GM18951 (cell line): ENCODE measurements at regions not wholly inside any gene's neighbourhood (a gene's known extent, or its start where the extent isn't known, plus 50 kb on each side); places are given as distances from the start of the nearest gene placed in this dataset.

Experiments used
- POLR2A ChIP-seq: IDR thresholded peaks from 4 replicates; pipeline ENCODE4 v1.6.1; 2011; ENCODE audit warnings: mild to moderate bottlenecking; ENCODE audit not compliant: insufficient read length, insufficient read depth; ENCODE audit errors: extremely low read depth
- in situ Hi-C: fragments of 300-500 bp; cut with MboI; formaldehyde crosslinking; loops from one replicate; pipeline ENCODE4 v1.12.0; 2022; ENCODE audit warnings: low sequenced_read_pairs, mixed read lengths, inconsistent platforms; ENCODE audit not compliant: unreplicated experiment

- no peak for TF ChIP-seq POLR2A
- in situ Hi-C loops, result loop anchor here (25.0 kb wide), 1 partner anchor 1125 kb away; no protein-coding TSS in a partner anchor
Observed at GRCh38 chr6:112787371-112787770, 440.2 kb downstream of the RFPL4B start.

GRCh38 chr6:112795316-112795715 is 448.2 kb downstream of the RFPL4B start:
- no peak for TF ChIP-seq POLR2A
- in situ Hi-C loops, result loop anchor here (25.0 kb wide), 1 partner anchor 1117 kb away; no protein-coding TSS in a partner anchor

DNA sequence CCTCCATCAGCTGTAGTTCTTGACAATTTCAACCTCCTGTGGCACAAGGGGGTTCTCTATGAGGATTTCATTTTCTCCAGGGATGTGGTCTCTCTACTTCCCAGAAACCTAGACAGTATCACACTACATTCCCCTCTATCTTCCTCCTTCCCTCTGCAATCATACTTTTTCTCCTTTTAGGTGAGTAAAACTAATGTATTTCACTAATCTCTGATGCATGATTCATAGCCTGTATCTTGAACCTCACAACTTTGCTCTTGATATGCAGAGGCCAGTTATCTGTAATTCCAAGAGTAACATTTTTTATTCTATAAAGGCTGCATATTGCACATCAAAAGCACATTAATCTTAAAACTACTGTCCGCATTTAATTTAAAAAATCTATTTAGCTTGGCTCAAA is 449.6 kb downstream of the RFPL4B start:
- in situ Hi-C loops, result loop anchor here (25.0 kb wide), 1 partner anchor 1116 kb away; no protein-coding TSS in a partner anchor
- no peak for TF ChIP-seq POLR2A

DNA sequence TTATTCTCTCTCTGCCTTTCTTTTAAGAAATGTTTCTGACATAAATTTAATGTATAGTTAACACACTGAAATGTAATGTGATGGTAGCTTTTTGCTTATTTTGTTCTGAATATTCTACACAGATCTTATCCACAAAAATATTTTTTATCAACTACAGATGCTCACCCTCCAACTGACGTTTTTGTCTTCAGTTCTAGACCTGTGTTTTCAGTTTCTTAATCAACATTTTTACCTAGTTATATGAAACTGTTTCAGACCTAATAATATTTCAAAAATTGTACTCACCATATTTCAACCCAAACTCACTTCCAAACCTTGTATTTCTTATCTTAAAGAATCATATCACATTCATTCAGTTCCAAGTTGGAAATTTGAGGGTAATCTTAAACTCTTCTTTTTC is 452.8 kb downstream of the RFPL4B start:
- in situ Hi-C loops, result loop anchor here (25.0 kb wide), 1 partner anchor 1112 kb away; no protein-coding TSS in a partner anchor
- TF ChIP-seq POLR2A, result no peak

GRCh38 chr6:112800439-112800838 is 453.3 kb downstream of the RFPL4B start:
- TF ChIP-seq POLR2A, result no peak
- in situ Hi-C loops, result no loop called here

DNA sequence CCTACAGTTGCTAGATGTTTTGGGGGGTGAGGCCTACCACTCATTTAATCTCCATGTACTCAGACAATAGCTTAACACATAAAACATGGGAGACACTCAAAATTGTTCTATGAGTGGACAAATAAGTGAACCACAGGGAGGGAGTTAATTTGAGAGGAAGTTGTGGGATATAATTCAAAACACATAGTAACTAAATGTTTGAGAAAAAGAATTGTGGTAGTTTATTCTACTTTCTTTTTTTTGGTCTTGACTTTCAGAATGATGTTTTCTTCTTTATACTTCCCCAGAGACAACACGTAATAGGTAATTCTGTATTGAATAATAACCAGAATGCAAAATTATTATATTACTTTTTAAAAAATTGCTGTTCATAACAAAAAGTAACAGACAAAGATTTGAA is 453.8 kb downstream of the RFPL4B start:
- TF ChIP-seq POLR2A, result no peak
- in situ Hi-C loops, result no loop called here

DNA sequence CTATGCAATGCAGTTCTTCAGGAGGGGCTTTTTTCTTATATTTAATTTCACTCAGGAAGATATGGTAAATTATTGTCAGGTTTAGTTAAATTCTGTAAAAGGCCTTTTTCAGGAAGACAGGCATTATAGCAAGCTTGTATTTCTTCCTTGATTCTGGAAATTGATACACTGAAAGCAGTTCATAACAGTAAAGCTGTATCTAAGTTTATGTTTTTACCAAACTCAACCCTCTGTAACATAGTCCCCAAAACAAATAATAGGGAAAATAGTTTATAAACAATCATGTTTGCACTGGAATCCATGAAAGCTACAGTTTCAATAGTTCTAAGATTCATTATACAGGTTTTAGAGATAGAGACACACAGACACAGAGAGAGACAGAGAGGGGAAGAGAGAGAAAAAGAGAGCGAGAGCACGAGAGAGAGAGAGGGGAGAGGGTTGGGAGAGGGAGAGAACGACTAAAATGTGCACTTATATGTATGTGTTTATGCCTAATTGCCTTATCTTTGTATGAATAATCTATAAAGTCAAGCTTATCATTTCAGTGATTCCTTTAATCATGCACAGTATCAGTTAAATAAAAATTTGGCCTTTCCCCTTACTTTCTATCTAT is 454.4 kb downstream of the RFPL4B start:
- in situ Hi-C loops, result no loop called here

DNA sequence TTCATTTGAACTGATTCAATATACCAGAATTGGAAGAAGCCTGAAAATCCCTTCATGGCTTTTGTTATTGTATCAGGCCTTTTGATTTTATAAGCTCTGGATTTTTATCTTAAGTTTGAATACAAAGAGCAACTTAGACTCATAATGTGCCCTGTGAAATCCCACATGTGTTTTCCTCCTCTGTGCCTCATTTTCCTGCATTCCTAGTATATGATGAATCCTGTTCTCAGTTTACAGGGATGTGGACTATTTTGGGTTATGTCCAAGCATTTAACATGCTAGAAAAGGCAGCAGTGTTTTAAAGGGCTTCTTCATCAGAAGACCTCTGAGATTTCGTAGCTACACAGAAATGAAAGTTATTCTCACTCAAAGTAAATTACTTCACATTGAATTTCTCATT is 455.0 kb downstream of the RFPL4B start:
- in situ Hi-C loops, result no loop called here
- TF ChIP-seq POLR2A, result no peak

More for the DNA sequence above, 454.4 kb downstream of the RFPL4B start:
- TF ChIP-seq POLR2A, result no peak

DNA sequence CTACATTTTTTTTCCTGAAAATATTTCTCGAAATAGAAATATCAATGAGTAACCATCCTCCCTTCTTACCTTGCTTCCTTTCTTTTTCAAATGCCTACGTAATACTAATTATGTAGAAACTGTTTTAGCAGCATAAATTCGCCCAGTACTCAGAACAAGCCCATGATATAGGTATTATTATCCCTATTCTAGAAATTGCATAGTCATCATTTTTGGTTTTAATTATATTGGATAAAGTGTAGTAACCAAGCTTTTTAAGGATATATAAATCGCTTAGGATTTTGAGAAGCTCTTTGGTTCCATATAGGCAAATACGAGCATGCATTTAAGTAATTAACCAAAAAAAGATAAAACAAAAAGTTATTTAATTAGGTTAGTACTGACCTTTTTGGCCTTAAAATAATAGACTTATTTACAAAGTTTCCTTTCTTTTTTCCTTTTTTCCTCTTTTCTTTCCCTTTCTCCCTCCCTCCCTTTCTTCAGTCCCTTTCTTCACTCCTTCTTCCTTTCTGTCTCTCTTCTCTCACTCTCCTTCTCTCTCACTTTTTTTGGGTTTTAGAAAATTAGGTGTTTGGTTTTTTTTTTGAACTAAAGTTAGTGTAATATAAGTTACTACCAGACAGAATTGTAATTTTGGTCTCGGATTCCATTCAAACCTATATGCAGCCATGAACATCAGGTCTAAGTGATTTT is 457.7 kb downstream of the RFPL4B start:
- in situ Hi-C loops, result no loop called here
- TF ChIP-seq POLR2A, result no peak

GRCh38 chr6:112806163-112806865 is 459.2 kb downstream of the RFPL4B start:
- in situ Hi-C loops, result no loop called here
- no peak for TF ChIP-seq POLR2A

DNA sequence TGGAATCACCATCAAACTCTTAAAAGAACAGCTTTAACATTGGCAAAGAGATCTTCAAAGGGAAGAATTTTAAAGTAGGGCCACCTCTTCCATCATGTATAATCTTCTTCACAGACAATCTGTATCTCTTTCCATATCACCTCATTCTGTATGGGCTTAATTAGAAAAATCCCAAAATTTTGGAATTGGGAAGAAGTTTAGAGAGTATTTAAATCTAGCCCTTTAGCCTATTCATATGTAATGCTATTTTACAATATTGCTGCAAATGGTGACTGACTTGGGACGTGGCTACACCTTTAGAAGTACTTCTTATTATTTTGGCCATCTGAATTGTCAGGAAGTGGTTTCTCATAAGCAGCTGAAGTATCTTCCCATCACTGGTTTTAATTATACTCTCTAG is 474.3 kb downstream of the RFPL4B start:
- no peak for TF ChIP-seq POLR2A
- in situ Hi-C loops, result no loop called here

- no peak for TF ChIP-seq POLR2A
- in situ Hi-C loops, result no loop called here
Observed at GRCh38 chr6:112822769-112823168, 475.6 kb downstream of the RFPL4B start.

- no peak for TF ChIP-seq POLR2A
- in situ Hi-C loops, result no loop called here
Observed at GRCh38 chr6:112827793-112828192, 480.7 kb downstream of the RFPL4B start.
